ENCODE measurements at regions not wholly inside any gene's neighbourhood (a gene's known extent, or its start where the extent isn't known, plus 50 kb on each side); places are given as distances from the start of the nearest gene placed in this dataset.
"Not testable (repeated sequence)": the region's sequence is repeated elsewhere in the genome, so short reads cannot be mapped to it uniquely, and the experiment has no call there.

DNA sequence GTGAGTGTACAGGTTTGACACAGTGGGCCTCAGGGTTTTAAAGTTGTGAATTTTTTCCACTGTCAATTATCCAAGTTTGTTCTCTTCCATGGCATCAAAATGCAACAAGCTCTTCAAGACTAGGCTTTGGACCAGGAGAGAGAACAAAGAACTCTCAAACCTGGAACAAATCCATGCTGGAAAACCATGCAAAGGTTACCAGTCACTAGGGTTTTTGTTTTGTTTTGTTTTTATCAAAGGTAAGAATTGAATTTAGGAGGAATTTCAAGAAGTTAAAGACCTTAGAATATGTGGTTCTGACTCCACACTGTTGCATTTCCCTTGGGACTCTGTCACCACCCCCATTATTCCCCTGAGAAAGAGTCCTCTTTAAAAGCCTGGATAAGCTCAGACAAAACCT, 191.1 kb upstream of the PIK3R1 start:
- DNase-seq (ENCODE audit: low read depth) = no peak

DNA sequence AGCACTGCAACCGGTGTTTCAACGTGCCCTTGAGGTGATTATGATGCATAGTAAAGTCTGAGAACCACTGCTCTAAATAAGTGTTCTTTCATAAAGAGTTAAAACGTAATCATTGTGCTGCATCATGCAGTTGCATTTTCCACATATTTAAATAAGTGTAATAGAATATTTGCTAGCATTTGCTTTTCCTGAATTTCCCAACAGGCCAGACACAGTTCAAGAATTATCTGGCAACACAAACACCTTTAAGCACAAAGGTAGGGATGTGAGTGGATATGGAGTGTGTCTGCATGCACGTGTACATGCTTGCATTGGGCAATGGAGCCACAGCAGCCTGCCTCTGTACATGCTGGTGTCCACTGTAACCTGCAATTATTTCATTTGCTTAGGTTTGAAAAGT, 193.6 kb upstream of the PIK3R1 start:
- DNase-seq (ENCODE audit: low read depth) = no peak

DNA sequence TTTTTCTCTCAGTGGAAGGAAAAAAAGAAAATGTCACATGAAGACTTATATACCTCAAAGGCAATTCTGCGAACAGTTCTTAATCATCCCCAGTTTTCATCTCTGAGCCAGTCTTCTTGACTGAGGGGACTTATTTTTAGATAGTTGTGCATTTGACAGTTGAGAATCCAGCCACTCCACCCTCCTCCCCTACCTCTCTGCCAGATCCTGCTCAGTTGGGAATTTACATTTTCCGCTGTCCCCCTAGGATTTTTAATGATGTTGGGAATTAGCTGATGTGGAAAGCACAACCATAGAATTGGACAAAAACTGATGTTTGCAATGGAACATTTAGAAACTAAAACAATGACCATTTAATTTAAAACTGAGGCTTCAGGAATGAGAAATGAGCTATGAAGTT, 194.3 kb upstream of the PIK3R1 start:
- DNase-seq (ENCODE audit: low read depth) = no peak

DNA sequence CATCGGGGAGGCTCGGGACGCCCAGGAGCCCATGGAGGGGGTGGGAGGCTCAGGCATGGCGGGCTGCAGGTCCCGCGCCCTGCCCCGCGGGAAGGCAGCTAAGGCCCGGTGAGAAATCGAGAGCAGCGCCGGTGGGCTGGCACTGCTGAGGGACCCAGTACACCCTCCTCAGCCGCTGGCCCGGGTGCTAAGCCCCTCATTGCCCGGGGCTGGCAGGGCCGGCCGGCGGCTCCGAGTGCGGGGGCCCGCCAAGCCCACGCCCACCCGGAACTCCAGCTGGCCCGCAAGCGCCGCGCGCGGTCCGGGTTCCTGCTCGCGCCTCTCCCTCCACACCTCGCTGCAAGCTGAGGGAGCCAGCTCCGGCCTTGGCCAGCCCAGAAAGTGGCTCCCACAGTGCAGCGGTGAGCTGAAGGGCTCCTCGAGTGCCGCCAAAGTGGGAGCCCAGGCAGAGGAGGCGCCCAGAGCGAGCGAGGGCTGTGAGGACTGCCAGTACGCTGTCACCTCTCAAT, 195.0 kb upstream of the PIK3R1 start:
- not testable (repeated sequence) for DNase-seq (ENCODE audit: low read depth)

DNA sequence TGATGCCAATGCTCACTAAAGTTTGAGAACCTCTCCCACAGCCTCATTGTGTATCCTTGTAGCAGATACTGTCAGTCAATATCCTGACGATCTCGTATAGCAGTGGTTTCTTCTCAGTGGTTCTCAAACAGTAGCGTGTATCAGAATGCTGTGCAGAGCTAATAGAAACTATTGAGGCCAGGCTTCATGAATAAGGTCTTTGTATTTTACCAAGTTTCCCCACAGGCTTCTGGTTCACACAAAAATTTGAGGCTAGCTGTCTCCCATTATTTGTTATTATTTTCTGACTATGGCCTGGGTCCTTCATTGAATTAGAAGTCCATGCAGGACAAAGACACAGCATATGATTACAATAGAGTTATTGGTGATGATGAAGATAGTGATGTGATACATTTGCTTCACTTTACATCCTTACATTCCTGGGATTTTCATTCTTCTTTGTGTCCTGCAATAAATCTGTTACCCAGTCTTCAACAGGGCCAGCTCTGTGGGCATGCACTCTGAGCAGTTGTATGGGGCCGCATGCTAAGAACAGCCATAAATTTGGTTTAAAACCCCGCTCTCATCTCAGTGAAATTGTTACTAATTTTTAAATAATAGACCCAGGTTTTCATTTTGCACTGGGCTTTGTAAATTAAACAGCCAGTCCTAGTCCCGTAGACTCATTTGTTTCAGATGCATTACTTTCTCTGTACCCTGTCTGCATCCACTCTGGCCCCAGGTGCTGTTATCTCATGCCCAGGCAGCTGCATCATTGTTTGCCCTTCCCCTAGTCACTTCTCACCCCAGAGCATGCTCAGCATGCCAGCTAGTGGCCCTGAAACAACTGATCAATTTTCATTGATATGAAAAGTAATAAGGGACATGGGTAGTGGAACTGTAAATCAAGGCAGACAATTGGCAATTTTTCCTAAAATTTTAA, 199.9 kb upstream of the PIK3R1 start:
- no peak for DNase-seq (ENCODE audit: low read depth)

DNA sequence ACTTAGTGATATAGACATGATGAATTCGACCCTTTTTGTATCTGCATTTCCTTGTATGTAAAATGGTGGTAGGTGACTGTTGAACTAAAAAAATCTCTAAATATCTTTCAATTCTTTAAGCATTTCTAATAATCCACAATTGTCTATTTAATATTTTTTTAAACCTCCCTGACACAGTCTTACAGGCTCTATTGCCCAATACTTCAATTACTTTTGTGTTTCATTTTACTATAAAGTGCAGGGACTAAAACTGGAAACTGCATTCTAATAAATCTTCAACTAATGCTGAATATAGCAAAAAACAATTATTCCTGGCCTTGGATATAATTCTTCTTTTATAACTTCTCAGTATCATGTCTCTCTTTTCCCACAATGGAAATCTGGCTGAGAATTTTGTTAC, 202.7 kb upstream of the PIK3R1 start:
- DNase-seq (ENCODE audit: low read depth) = no peak

DNA sequence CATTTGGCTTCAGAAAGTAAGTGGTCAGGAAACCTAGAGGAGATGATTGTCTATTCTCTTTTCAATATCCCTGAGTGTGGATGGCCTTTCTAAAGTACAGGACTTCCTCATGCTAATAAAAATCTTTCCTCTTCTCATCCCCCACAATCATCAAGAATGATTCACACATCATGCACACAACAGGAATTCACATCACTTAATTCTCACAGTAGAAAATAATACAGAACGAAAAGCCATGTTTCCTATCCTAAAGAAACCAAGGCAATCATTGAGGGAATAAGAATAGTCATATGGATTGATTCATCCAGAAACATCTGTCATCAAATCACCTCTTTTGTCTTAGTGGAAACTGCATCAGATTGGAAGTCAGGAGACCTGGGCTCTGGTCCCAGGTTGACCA, 203.1 kb upstream of the PIK3R1 start:
- DNase-seq (ENCODE audit: low read depth) = no peak

DNA sequence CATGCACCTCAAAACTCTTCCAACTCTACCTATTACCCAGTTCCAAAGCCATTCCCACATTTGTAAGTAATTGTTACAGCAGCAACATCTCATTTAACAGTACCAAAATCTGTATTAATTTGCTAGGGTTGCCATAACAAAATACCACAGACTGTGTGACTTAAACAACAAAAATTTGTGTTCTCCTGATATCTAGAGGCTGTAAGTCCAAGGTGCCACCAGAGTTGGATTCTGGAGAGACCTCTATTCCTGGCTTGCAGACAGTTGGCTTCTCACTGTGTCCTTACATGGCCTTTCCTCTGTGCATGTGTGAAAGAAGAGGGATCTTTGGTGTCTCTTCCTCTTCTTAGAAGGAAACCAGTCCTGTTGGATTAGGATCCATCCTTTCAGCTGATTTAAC, 203.8 kb upstream of the PIK3R1 start:
- DNase-seq (ENCODE audit: low read depth) = no peak

DNA sequence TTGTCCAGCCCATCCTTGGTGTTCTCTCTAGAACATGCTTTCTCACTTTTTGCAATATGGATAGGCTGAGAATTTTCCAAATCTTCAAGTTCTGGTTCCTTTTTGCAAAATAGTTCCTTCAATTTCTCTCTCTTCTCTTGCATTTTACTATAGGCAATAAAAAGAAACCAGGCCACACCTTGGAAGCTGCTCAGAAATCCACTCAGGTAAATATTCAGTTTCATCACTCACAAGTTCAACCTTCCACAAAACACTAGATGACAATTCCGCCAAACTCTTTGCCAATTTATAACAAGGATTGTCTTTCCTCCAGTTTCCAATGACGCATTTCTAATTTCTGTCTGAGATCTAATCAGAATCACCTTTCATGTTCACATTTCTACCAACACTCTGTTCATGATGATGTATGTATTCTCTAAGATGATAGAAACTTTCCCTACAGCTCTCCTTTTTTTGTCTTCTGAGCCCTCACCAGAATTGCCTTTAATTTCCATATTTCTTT, 204.2 kb upstream of the PIK3R1 start:
- no peak for DNase-seq (ENCODE audit: low read depth)

DNA sequence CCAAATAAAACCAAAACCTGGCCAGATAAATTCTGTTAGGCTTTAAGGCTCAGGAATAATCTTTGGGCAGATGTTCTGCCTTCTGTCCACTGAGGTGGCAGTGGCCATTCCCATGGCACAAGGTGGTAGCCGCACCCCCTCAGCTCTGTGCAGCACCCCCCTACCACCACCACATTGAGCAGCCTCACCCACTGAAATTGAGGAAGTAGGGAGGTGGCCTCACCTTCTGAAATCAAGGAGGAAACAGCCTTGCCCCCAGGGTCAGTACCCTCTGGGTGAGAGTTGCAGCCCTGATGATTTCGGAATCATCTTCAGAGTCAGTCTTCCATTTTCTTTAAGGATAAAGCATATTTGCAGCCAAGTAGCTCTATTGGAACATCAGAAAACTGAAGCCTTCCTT, 204.8 kb upstream of the PIK3R1 start:
- no peak for DNase-seq (ENCODE audit: low read depth)

DNA sequence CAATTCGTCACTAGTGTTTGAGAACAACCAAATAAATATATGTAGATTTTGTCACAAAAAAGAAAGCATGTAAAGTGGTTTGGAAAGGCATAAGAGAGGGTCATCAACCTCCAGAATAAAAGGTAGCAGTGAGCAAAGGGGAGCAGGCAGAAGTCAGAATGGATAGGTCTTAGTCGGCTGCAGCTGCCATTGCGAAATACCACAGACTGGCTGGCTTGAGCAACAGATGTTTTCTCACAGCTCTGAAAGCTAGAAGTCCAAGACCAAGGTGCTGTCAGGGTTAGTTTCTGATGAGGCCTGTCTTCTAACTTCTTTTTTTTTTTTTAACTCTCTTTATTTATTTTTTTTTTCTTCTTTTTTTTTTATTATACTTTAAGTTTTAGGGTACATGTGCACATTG, 208.1 kb upstream of the PIK3R1 start:
- DNase-seq (ENCODE audit: low read depth) = no peak

DNA sequence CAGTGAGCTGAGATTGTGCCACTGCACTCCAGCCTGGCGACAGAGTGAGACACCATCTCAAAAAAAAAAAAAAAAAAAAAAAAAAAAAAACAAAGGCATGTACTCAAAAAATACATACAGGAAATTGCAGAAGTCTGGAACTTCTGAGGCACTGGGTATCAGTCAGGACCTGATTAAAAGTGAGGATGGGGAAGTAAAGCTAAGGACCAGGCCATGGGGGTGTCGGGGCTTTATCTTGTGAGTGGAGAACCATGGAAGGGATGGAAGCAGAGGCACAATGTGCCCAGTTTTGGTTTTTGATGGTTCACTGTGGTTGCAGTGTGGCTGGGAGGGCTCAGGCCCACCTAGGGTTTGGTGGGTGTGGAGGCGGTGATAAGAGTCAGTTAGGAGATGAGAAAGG, 212.7 kb upstream of the PIK3R1 start:
- DNase-seq (ENCODE audit: low read depth) = no peak

DNA sequence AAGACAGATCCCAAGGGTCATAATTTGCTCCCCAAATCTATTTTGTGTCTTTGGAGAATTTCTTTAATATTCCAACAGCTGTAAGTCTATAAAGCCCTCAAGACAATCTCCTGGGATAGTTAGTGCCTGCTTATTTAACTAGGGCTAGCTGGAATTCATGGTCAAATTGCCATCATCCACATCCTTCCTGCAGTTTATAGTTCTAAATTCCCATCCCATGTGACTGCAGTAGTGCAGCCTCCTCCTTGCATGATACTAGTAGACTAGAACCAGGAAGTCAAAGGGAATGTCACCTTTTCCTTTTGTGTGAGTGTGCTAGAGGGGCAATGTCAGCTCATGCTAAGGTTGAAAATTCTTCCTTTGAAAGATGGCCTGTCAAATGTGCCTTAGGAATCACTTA, 214.8 kb upstream of the PIK3R1 start:
- no peak for DNase-seq (ENCODE audit: low read depth)

DNA sequence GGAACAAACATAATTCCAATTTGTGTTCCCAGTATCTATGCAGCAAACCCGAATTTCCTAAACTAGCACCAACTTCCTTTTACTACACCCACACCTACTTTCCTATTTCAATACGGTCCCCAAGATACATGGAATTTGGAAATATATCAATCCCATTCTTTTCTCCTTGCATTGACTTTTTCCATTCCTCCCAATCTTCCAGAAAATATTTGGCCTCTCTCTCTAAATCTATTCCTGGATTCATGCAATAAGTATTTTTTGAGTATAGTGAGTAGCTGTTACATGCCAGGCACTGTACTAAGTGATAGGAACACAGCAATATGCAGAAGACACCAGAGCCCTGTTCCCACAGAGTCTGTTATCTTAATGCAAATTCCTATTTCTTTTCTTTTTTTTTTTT, 216.2 kb upstream of the PIK3R1 start:
- no peak for DNase-seq (ENCODE audit: low read depth)

DNA sequence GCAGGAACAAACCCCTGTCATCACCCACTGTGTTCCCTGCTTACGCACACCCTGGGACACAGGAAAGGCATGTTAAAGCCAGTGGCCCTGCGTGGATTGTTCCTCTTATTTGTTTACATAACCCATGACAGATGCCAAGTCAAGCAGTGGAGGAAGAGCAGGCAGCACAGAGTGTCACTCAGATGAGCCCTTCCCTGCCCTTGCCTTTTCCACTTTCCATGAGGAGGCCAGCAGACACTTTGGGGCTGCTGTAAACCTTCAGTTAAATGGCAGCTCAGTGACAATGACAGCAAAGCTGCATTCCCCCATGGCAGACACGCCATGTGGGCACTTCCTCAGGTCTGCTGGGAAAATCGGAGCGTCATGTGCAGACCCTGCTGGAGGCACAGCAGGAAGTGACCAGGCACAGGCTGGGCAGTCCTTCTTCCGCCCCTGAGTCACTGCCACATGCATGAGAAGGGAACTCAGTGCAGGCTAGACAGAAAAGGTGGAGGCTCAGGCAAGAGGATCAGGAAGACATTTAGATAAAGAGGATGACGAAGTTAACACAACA, 216.8 kb upstream of the PIK3R1 start:
- DNase-seq (ENCODE audit: low read depth) = no peak

DNA sequence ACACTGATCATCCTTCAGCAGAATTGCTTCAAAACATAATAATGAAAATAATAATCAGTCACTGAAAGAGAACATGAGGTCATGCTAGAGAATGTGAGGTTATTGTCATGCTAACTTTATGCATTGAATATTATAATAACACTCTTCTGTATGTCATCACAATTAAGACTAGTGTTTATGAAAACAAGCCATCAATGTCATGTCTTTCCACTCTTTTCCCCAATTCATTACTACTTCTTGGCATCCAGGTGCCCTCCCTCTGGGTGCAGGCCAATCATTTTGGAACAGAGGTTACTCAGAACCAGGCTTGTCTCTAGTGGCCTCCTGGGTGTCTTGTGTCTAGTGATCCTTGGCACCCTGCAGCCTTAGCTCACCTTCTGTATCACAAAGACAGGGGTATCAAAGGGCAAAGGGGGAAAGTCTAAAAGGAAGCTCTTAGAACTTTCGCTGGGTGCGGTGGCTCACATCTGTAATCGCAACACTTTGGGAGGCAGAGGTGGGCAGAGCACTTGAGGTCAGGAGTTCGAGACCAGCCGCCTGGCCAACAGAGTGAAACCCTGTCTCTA, 217.6 kb upstream of the PIK3R1 start:
- DNase-seq (ENCODE audit: low read depth) = no peak

DNA sequence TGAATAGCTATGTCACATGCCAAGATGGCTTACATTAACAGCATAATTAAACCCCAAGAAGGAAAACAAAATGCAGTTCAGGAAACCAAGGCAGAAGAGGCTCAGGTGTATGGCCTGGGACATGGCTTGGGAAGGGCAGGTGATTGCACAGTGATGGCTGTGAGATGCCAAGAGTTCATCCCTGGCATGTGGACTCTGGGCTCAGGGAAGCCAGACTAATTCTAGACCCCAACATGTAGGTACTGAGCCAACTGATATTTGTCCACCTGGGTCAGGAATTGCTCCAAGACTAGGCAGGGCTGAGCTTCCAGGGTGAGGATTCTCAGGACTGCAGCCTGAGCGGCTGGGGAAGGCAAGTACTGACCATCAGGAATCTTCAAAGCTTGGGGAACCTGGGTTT, 218.4 kb upstream of the PIK3R1 start:
- no peak for DNase-seq (ENCODE audit: low read depth)

DNA sequence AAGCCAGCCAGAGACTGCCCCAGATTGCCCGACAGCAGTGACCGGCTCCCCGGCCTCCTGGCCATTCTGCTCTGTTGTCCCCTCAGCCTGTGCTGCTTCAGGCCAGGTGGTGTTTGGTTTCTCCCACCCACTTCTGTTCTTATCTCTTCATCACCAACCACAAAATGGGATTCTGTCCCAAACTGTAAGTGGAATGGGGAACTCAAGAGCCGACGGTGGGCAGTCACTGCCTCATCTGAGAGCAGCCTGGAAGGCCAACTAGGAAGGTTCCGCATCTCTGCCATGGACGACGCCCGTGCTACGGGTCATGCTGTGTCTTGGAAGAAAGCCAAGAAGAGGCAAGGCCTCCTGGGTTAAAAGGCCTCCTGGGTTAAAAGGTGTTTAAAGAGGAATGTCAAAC, 219.0 kb upstream of the PIK3R1 start:
- DNase-seq (ENCODE audit: low read depth) = no peak

DNA sequence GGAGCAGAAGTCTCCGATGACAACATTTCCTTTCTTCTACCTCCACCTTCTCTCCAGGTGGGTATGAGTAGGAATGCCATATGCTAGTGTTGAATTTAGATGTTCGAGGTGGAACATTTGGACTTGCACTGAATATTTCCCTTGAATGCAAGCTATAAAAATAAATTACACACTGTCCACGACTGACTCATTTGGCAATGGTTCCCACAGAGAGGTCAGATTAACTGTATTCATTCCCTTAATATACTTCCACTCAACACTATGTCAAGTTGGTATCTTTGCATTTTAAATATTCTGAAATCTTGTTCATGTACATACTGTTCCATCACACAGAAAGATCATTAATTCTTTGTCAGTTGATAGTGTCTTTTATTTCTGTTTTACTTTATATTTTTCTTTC, 222.6 kb upstream of the PIK3R1 start:
- DNase-seq (ENCODE audit: low read depth) = no peak

DNA sequence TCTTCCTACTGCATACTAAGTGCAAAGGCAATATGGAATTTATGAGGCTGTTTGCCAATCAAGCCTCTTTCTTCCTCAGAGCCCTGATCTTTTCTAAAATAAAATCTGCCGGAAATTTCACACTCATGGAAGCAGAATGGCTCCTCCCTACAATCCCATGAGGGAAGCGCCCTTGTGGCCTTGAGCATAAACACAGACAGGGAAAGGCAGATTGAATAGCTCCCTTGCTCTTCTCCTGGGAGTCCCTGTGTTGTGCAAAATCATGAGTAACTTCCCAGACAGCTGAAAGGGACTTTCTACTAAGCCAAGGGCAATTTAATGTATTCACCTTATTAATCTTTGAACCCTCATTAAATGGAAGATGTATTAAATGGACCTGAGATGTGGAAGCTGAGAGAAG, 226.1 kb upstream of the PIK3R1 start:
- no peak for DNase-seq (ENCODE audit: low read depth)

DNA sequence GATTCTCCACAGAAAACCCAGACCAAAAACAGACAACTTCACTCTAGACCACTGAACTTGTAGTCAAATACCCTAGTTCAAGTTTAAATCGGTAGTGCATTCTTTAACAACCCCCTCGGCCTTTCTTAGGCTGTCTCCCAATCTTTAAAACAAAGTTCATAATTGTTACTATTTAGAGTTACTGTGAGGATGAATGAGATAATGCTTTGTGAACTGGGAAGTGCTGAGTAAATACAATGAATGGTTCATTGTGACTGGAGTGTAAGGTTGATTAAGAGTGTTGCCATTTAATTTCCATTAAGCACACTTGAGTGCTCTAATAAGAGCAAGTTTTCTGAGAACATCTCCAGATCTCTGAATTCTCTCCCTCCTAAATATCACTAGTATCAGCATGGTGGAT, 228.8 kb upstream of the PIK3R1 start:
- DNase-seq (ENCODE audit: low read depth) = no peak

DNA sequence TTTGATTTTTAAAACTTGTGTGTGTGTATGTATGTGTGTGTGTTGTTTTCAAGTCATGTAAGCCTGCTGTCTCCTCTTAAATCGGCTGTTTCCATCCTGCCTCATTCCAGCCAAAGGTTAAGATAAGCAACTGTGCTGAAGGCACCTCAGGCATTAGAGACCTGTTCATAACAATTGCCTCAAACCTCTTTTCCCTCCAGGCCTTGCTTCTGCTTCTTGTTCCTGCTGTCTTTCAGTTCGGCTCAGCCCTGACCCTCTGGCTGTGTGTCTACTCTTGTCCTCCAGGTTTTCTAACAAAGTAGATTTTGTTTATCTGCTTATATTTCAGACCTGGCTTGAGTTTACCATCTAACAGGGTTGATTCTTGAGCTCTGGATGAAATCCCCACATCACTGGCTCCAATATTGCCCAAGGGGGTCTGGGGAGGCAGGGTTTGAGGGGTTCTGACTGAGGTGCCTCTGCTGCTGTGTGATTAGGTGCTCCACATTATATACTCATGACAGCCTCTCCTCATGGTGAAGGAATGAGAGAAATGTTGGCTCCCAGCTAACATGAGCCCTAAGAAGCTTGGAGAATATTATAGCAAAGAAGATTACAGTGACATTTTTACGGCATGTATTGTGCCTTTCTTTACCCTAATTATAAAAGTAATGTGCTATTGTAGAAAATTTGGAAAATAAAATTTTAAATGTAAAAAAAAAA, 229.7 kb upstream of the PIK3R1 start:
- no peak for DNase-seq (ENCODE audit: low read depth)

DNA sequence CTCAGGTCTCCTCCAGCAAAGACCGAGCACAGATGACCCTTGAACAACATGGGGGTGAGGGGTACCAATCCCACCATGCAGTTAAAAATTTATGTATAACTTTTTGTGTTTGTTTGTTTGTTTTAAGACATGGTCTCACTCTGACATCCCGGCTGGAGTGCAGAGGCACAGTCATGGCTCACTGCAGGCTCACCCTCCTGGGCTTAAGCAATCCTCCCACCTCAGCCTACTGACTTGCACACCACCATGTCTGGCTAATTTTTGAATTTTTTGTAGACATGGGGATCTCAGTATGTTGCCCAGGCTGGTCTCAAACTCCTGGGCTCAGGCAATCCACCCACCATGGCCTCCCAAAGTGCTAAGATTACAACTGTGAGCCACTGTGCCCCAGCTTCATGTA, 231.0 kb upstream of the PIK3R1 start:
- DNase-seq (ENCODE audit: low read depth) = no peak
